ENCODE measurements at regions not wholly inside any gene's neighbourhood (a gene's known extent, or its start where the extent isn't known, plus 50 kb on each side); places are given as distances from the start of the nearest gene placed in this dataset.

- no peaks in the 10 kb centered on the region for H3K4me1 ChIP-seq
- intact Hi-C loops (cut with DNase I; ENCODE audit: low total_unique reads) (no loop called here), in situ Hi-C loops (cut with MboI; ENCODE audit: low sequenced_read_pairs in 4 of 4) (no loop called here)
- H3K27ac ChIP-seq = no peak overlapping the region
- H3K36me3 ChIP-seq = no peaks in the 10 kb centered on the region
- ATAC-seq (no peak), DNase-seq (no peak)
- H3K4me3 ChIP-seq = no peak overlapping the region
- H3K9me3 ChIP-seq = no peaks in the 10 kb centered on the region
- TF ChIP-seq POLR2A (IDR thresholded peaks at IDR 0.05) = no peak
- TF ChIP-seq CTCF (IDR thresholded peaks at IDR 0.05 in 4 of 5, conservative IDR thresholded peaks at IDR 0.05 in 1 of 5) = no peak
- H3K27me3 ChIP-seq = no peaks in the 10 kb centered on the region
Measured at GRCh38 chr4:11566444-11567022, 137.8 kb upstream of the HS3ST1 start.

- Histone ChIP-seq H3K9me3 (no peaks in the 10 kb centered on the region), H3K36me3 (no peaks in the 10 kb centered on the region), H3K4me3 (no peak overlapping the region), H3K27me3 (no peaks in the 10 kb centered on the region), H3K27ac (no peak overlapping the region), H3K4me1 (no peaks in the 10 kb centered on the region)
- no peak for TF ChIP-seq CTCF (IDR thresholded peaks at IDR 0.05 in 4 of 5, conservative IDR thresholded peaks at IDR 0.05 in 1 of 5)
- TF ChIP-seq POLR2A (IDR thresholded peaks at IDR 0.05) = no peak
- in situ Hi-C loops (cut with MboI; ENCODE audit: low sequenced_read_pairs in 4 of 4) (no loop called here), intact Hi-C loops (cut with DNase I; ENCODE audit: low total_unique reads) (no loop called here)
- ATAC-seq (no peak), DNase-seq (no peak)
Measured at GRCh38 chr4:11565899-11566298, 137.2 kb upstream of the HS3ST1 start.

GRCh38 chr4:11565213-11565612 is 136.5 kb upstream of the HS3ST1 start:
- DNase-seq (no peak), ATAC-seq (no peak)
- in situ Hi-C loops (cut with MboI; ENCODE audit: low sequenced_read_pairs in 4 of 4) (no loop called here), intact Hi-C loops (cut with DNase I; ENCODE audit: low total_unique reads) (no loop called here)
- H3K4me1 ChIP-seq = no peaks in the 10 kb centered on the region
- H3K27ac ChIP-seq = no peak overlapping the region
- H3K4me3 ChIP-seq = no peak overlapping the region
- H3K36me3 ChIP-seq = no peaks in the 10 kb centered on the region
- TF ChIP-seq CTCF (IDR thresholded peaks at IDR 0.05 in 4 of 5, conservative IDR thresholded peaks at IDR 0.05 in 1 of 5) (no peak), POLR2A (IDR thresholded peaks at IDR 0.05) (no peak)
- no peaks in the 10 kb centered on the region for H3K9me3 ChIP-seq
- no peaks in the 10 kb centered on the region for H3K27me3 ChIP-seq

GRCh38 chr4:11564021-11564420 is 135.3 kb upstream of the HS3ST1 start:
- intact Hi-C loops (cut with DNase I; ENCODE audit: low total_unique reads) (no loop called here), in situ Hi-C loops (cut with MboI; ENCODE audit: low sequenced_read_pairs in 4 of 4) (no loop called here)
- no peaks in the 10 kb centered on the region for H3K4me1 ChIP-seq
- ATAC-seq = no peak
- no peak overlapping the region for H3K27ac ChIP-seq
- H3K36me3 ChIP-seq = no peaks in the 10 kb centered on the region
- no peak for DNase-seq
- H3K9me3 ChIP-seq = no peaks in the 10 kb centered on the region
- H3K27me3 ChIP-seq = no peaks in the 10 kb centered on the region
- TF ChIP-seq POLR2A (IDR thresholded peaks at IDR 0.05) (no peak), CTCF (IDR thresholded peaks at IDR 0.05 in 4 of 5, conservative IDR thresholded peaks at IDR 0.05 in 1 of 5) (no peak)
- H3K4me3 ChIP-seq = no peak overlapping the region

GRCh38 chr4:11549525-11549924 is 120.8 kb upstream of the HS3ST1 start:
- Histone ChIP-seq H3K4me3 (no peak overlapping the region), H3K4me1 (no peaks in the 10 kb centered on the region), H3K36me3 (no peaks in the 10 kb centered on the region), H3K9me3 (no peaks in the 10 kb centered on the region), H3K27ac (no peak overlapping the region), H3K27me3 (no peaks in the 10 kb centered on the region)
- DNase-seq (no peak), ATAC-seq (no peak)
- TF ChIP-seq CTCF (IDR thresholded peaks at IDR 0.05 in 4 of 5, conservative IDR thresholded peaks at IDR 0.05 in 1 of 5) (no peak), POLR2A (IDR thresholded peaks at IDR 0.05) (no peak)
- intact Hi-C loops (cut with DNase I; ENCODE audit: low total_unique reads) = no loop called here
- in situ Hi-C loops (cut with MboI; ENCODE audit: low sequenced_read_pairs in 4 of 4) = no loop called here
